HG02981 (cell line): ENCODE measurements at regions not wholly inside any gene's neighbourhood (a gene's known extent, or its start where the extent isn't known, plus 50 kb on each side); places are given as distances from the start of the nearest gene placed in this dataset.
"Not testable (repeated sequence)": the region's sequence is repeated elsewhere in the genome, so short reads cannot be mapped to it uniquely, and the experiment has no call there.

Source experiments
- ATAC-seq: cut with Tn5 transposase; IDR thresholded peaks from one replicate; pipeline ENCODE4 v1.9.1; 2021; ENCODE audit warnings: mild to moderate bottlenecking, moderate library complexity; ENCODE audit not compliant: unreplicated experiment

- ATAC-seq = no peak
Observed at GRCh38 chr19:14328406-14328805, 52.8 kb upstream of the ADGRE5 start.

DNA sequence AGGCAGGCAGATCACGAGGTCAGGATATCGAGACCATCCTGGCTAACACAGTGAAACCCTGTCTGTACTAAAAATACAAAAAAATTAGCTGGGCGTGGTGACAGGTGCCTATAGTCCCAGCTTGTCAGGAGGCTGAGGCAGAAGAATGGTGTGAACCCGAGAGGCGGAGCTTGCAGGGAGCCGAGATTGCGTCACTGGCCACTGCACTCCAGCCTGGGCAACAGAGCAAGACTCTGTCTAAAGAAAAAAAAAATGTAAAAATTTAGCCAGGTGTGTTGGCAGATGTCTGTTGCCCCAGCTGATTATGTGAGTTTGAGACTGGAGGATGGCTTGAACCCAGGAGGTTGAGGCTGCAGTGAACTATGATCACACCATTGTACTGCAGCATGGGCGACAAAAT, 54.2 kb upstream of the ADGRE5 start:
- ATAC-seq = not testable (repeated sequence)

DNA sequence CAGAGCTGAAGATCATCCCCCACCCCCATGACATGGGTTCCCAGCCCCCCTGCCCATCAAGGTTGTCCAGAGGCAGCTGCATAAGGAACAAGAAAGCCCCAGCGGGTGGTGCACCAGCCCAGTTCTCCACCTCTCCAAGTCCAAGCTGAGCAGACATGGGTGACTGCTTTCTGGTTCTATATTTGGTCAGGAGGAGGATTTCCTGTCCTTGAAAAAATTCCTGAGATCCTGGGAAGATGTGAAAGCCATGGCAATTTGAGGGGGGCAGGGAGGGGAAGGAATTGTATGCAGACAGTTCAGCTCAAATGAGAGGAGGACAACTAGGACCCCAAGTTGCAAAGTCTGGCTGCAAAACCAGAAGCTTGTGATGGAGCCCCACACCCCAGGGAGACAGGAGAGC, 55.4 kb upstream of the ADGRE5 start:
- no peak for ATAC-seq

DNA sequence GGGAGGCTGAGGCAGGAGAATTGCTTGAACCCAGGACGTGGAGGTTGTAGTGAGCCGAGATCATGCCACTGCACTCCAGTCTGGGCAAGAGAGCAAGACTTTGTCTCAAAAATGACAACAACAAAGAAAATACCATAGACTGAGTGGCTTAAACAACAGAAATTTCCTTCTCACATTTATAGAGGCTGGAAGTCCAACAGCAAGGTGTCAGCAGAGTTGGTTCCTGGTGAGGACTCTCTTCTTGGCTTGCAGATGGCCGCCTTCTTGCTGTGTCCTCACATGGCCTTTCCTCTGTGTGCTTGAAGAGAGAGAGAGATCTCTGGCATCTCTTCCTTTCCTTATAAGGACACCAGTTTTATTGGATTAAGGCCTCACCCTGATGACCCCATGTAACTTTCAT, 56.1 kb upstream of the ADGRE5 start:
- no peak for ATAC-seq

GRCh38 chr19:14322889-14323463, 58.3 kb upstream of the ADGRE5 start:
- ATAC-seq = no peak

DNA sequence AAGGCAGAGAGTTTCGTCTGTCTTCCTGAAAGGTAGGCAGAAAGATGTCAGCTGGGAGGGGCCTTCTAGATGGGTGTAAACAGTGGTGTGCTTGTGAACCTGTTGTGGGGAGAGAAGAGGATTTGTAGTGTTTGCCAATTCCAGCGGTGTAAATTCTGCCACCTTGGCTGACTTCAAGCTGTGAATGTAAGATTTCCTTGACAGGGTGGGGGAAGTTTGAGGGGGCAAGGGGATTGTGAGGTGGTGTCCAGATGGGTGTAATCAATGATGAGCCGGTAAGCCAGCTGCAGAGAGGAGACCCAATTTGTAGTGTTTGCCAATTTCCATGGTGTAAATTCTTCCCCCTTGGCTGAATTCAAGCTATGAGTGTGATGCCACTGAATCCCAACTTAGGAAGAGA, 61.0 kb upstream of the ADGRE5 start:
- no peak for ATAC-seq

DNA sequence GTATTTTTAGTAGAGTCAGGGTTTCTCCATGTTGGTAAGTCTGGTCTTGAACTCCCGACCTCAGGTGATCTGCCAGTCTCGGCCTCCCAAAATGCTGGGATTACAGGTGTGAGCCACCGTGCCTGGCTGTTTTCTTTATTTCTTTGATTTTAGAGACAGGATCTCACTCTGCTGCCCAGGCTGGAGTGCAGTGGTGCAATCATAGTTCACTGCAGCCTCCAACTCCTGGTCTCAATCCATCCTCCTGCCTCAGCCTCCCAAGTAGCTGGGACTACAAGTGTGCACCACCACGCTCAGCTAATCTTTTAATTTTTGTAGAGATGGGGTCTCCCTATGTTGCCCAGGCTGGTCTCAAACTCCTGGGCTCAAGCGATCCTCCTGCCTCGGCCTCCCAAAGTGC, 61.5 kb upstream of the ADGRE5 start:
- ATAC-seq = not testable (repeated sequence)

DNA sequence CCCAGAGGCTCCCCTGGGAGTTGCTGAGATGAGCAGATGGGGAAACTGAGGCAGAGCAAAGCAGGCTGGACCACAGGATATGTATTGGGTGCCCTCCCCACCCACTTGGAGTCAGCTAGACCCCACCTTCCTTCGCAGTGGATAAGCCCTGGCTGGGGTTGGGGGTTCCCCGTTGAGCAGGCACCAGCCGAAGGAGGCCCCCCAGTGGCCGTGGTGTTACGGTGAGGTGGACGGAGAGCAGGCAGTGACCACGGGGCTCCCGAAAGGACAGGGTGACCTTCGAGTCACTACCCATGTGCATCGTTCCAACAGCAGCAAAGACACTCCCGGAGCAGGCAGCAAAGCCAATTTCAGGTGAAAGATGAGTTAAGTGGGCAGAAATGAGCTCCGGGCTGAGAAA, 62.4 kb upstream of the ADGRE5 start:
- ATAC-seq = no peak

DNA sequence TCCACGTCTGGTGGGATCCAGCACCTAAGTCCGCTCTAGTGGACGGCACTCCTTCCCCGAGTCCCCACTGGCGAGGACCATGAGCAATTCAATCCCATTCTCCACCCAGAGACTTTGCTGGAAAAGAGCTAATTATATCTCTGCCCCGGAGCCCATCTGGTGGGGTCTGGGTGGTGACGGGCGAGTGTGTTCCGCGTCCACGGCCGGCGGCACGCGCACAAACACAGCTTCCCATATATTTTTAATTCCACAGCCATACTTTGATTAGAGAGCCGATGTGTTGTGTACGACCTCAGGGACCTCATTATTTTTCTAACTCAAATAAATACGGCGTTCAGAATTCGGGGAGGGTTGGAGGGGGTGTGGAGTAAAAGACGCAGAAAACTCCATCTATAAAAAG, 64.1 kb upstream of the ADGRE5 start:
- no peak for ATAC-seq

- ATAC-seq = no peak
Observed at GRCh38 chr19:14315433-14315832, 65.8 kb upstream of the ADGRE5 start.

- no peak for ATAC-seq
Observed at GRCh38 chr19:14310055-14310454, 71.2 kb upstream of the ADGRE5 start.

- ATAC-seq = no peak
Observed at GRCh38 chr19:14305706-14306105, 75.5 kb upstream of the ADGRE5 start.

GRCh38 chr19:14301150-14301549, 80.1 kb upstream of the ADGRE5 start:
- ATAC-seq = no peak

GRCh38 chr19:14300303-14300702, 80.9 kb upstream of the ADGRE5 start:
- ATAC-seq = no peak

DNA sequence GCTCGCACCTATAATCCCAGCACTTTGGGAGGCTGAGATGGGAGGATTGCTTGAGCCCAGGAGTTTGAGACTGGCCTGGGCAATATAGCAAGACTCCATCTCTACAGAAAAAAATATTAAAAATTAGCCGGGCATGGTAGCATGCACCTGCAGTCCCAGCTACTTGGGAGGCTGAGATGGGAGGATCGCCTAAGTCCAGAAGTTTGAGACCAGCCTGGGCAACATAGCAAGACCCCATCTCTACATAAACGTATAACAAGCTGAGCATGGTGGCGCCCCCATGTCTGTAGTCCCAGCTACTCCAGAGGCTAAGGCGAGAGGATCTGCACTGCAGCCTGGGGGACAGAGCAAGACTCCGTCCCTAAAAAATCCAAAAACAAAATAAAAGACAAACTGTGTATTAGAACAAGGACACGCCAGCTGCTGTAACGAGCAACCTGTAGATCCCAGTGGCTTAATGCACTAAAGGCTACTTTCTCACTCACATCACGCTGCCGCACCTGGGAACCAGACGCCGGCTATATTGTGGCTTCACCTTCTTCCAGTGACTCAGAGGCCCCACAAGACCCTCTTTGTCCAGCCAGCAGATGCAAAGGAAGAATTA, 81.9 kb upstream of the ADGRE5 start:
- ATAC-seq = not testable (repeated sequence)

- ATAC-seq = not testable (repeated sequence)
Observed at GRCh38 chr19:14297883-14298576, 83.2 kb upstream of the ADGRE5 start.

- not testable (repeated sequence) for ATAC-seq
Observed at GRCh38 chr19:14294974-14295373, 86.3 kb upstream of the ADGRE5 start.

DNA sequence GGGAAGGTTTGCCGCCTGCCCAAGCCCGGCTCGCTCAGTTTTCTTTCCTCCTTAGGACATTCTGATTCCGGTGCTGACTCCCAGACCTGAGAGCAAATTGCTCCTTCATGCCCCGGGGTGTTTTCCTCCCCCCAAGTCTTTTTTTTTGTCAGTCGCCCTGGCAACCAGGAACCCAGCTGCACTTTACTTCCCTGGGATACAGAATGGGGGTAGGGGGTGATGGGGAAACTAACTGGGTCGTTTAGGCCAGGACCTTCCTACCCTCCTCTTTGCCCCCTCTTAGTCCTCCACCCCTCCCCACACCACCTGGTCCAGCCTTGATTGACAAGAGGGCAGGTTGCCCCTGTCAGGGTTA, 87.5 kb upstream of the ADGRE5 start:
- ATAC-seq = not testable (repeated sequence)

- ATAC-seq = not testable (repeated sequence)
Observed at GRCh38 chr19:14293101-14293815, 87.3 kb upstream of the ADGRL1 start.

- ATAC-seq = not testable (repeated sequence)
Observed at GRCh38 chr19:14289810-14290209, 83.8 kb upstream of the ADGRL1 start.

DNA sequence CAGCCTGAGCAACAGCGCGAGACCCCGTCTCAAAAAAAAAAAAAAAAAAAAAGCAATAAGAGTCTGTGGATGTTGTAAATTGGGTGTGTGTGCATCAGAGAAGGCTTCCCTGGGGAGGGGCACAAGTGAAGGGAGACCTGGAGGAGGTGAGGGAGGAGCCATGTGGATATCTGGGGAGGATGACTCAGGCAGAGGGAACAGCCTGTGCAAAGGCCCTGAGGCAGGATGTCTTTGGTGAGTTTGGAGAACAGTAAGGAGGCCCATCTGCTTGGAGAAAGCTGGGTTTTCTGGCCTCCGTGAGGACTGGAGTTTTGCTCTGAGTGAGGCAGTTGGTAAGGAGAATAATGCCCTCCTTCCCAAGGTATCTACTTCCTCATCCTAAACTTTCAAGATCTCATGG, 81.9 kb upstream of the ADGRL1 start:
- not testable (repeated sequence) for ATAC-seq

DNA sequence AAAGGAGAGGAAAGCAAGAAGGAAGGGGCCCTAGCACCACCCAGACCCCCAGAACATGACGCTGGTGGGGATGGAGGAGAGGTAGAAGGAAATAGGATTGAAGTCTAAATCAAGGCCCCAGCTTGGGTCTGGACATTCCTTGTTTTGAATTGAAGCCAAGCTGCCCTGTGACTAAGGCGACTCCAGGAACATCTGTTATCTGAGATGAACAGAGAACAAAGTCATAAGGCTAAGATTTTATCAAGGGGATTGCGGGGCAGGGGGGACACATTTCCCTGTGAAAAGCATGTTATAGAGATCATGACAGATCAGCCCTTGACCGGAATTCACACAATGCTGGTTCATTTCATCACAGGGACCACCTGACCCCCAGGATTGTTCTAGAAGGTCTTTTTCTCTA, 80.6 kb upstream of the ADGRL1 start:
- not testable (repeated sequence) for ATAC-seq
